Calu3 (cell line): ENCODE measurements at regions not wholly inside any gene's neighbourhood (a gene's known extent, or its start where the extent isn't known, plus 50 kb on each side); places are given as distances from the start of the nearest gene placed in this dataset.

Experiments used
- BruUV-seq: library from RNA; stranded (reverse); fragments of 400-500 nt; replicated peaks from 2 replicates; lab custom pipeline; 2021; lab: Mats Ljungman, UMichigan
- CTCF ChIA-PET: fragments of 300-600 bp; sonication (Branson Sonifier 250); formaldehyde crosslinking; loops from one replicate; lab custom pipeline; 2022; ENCODE audit warnings: antibody characterized with exemption; lab: Charles Lee
- DNase-seq: peaks from one replicate; pipeline ENCODE4 v3.0.0; 2022
- H3K27ac Mint-ChIP-seq: one replicate; pipeline ENCODE4 v1.8.0; 2022; ENCODE audit warnings: mixed read lengths; ENCODE audit not compliant: unreplicated experiment
- H3K27me3 Mint-ChIP-seq: one replicate; pipeline ENCODE4 v1.8.0; 2022; ENCODE audit warnings: mixed read lengths; ENCODE audit not compliant: unreplicated experiment
- H3K36me3 Mint-ChIP-seq: one replicate; pipeline ENCODE4 v1.8.0; 2022; ENCODE audit warnings: mild to moderate bottlenecking, moderate library complexity, mixed read lengths; ENCODE audit not compliant: insufficient read depth, unreplicated experiment
- H3K4me1 Mint-ChIP-seq: one replicate; pipeline ENCODE4 v1.8.0; 2022; ENCODE audit warnings: mild to moderate bottlenecking, low read depth, mixed read lengths; ENCODE audit not compliant: unreplicated experiment
- H3K4me3 Mint-ChIP-seq: one replicate; pipeline ENCODE4 v1.8.0; 2022; ENCODE audit warnings: mild to moderate bottlenecking, low read depth, moderate library complexity, mixed read lengths; ENCODE audit not compliant: unreplicated experiment
- H3K9me3 Mint-ChIP-seq: one replicate; pipeline ENCODE4 v1.8.0; 2022; ENCODE audit warnings: low read depth, mixed read lengths; ENCODE audit not compliant: unreplicated experiment
- intact Hi-C: fragments of 100-400 bp; cut with micrococcal nuclease; formaldehyde crosslinking; loops from one replicate; pipeline ENCODE4 v1.10.0; 2022; ENCODE audit not compliant: unreplicated experiment
- TF ChIP-seq, protein P1 (sequence below): fragments of 200-600 bp; IDR thresholded peaks from one replicate; pipeline ENCODE4 v1.8.0; 2022; ENCODE audit warnings: antibody characterized with exemption; ENCODE audit not compliant: unreplicated experiment

GRCh38 chr15:48017747-48018146 is 103.0 kb upstream of the SLC24A5 start:
- Mint-ChIP-seq H3K27ac (no peak overlapping the region), H3K4me1 (no peaks in the 10 kb centered on the region), H3K27me3 (no peaks in the 10 kb centered on the region), H3K4me3 (no peak overlapping the region), H3K9me3 (no peaks in the 10 kb centered on the region), H3K36me3 (no peaks in the 10 kb centered on the region)
- no TSS peak for BruUV-seq
- CTCF ChIA-PET = no interaction called here
- intact Hi-C loops = no loop called here
- TF ChIP-seq, protein P1, sequence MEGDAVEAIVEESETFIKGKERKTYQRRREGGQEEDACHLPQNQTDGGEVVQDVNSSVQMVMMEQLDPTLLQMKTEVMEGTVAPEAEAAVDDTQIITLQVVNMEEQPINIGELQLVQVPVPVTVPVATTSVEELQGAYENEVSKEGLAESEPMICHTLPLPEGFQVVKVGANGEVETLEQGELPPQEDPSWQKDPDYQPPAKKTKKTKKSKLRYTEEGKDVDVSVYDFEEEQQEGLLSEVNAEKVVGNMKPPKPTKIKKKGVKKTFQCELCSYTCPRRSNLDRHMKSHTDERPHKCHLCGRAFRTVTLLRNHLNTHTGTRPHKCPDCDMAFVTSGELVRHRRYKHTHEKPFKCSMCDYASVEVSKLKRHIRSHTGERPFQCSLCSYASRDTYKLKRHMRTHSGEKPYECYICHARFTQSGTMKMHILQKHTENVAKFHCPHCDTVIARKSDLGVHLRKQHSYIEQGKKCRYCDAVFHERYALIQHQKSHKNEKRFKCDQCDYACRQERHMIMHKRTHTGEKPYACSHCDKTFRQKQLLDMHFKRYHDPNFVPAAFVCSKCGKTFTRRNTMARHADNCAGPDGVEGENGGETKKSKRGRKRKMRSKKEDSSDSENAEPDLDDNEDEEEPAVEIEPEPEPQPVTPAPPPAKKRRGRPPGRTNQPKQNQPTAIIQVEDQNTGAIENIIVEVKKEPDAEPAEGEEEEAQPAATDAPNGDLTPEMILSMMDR = no peak
- DNase-seq = no peak

DNA sequence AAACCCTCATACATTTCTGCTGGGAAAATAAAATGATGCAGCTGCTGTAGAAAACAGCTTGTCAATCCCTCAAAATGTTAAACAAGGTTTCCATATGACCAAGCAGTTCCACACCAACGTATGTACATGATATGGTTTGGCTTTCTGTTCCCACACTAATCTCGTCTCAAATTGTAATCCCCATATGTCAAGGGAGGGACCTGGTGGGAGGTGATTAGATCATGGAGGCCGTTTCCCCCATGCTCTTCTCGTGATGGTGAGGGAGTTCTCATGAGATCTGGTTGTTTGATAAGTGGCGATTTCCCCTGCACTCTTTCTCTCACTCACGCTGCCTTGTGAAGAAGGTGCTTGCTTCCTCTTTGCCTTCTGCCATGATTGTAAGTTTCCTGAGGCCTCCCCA is 100.6 kb upstream of the SLC24A5 start:
- no peak for DNase-seq
- no peak overlapping the region for H3K4me3 Mint-ChIP-seq
- no peaks in the 10 kb centered on the region for H3K4me1 Mint-ChIP-seq
- H3K27ac Mint-ChIP-seq = no peak overlapping the region
- intact Hi-C loops = no loop called here
- no peaks in the 10 kb centered on the region for H3K27me3 Mint-ChIP-seq
- TF ChIP-seq, protein P1 = no peak
- no peaks in the 10 kb centered on the region for H3K36me3 Mint-ChIP-seq
- peaks cover 7% of the 10 kb centered on the region for H3K9me3 Mint-ChIP-seq
- no TSS peak for BruUV-seq
- CTCF ChIA-PET = no interaction called here

DNA sequence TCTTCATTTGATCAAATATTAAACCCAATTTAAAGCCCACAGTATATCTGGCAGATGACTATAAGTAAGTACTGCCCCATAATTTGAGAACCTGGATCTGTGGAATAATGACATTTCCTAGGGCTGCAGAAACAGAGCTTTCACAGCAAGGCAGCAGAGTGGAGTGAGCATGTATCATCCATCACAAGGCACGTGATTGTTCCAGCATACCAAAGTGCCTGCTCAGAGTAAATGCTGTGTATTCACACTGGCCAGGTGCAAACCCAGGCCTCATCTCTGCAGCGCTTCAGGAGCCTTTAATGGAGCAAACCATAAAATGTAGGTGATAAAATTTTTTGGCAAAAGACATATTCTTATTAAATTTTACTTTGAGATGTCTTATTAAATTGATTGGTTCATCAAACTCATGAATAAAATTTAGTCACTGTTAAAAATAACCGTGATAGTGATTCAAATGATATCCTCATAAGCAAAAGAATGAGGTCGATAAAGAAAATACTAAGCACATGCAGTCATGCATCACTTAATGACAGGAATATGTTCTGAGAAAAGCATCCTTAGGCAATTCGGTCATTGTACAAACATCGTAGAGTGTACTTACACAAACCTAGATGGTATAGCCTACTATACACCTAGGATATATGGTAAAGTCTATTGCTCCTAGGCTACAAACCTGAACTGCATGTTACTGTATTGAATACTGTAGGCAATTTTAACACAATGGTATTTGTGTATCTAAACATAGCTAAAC is 99.3 kb upstream of the SLC24A5 start:
- Mint-ChIP-seq H3K9me3 (peaks cover 7% of the 10 kb centered on the region), H3K27ac (no peak overlapping the region), H3K36me3 (no peaks in the 10 kb centered on the region), H3K27me3 (no peaks in the 10 kb centered on the region), H3K4me1 (no peaks in the 10 kb centered on the region), H3K4me3 (no peak overlapping the region)
- CTCF ChIA-PET = no interaction called here
- TF ChIP-seq, protein P1 = no peak
- intact Hi-C loops = no loop called here
- no TSS peak for BruUV-seq
- DNase-seq = no peak

- no TSS peak for BruUV-seq
- peaks cover 9% of the 10 kb centered on the region for H3K9me3 Mint-ChIP-seq
- H3K27ac Mint-ChIP-seq = no peak overlapping the region
- no peak for DNase-seq
- no peak overlapping the region for H3K4me3 Mint-ChIP-seq
- intact Hi-C loops = no loop called here
- H3K36me3 Mint-ChIP-seq = no peaks in the 10 kb centered on the region
- CTCF ChIA-PET = no interaction called here
- H3K4me1 Mint-ChIP-seq = no peaks in the 10 kb centered on the region
- TF ChIP-seq, protein P1 = no peak
- H3K27me3 Mint-ChIP-seq = no peaks in the 10 kb centered on the region
Measured at GRCh38 chr15:48025118-48025517, 95.7 kb upstream of the SLC24A5 start.
